ENCODE measurements at regions not wholly inside any gene's neighbourhood (a gene's known extent, or its start where the extent isn't known, plus 50 kb on each side); places are given as distances from the start of the nearest gene placed in this dataset.

- Histone ChIP-seq H3K27me3 (ENCODE audit: control insufficient read depth in 1 of 2, insufficient read depth in 1 of 2, low read length in 2 of 2) (no peaks in the 10 kb centered on the region), H3K9ac (ENCODE audit: low read length) (no peak overlapping the region), H3K14ac (ENCODE audit: low read length in 2 of 2) (no peak overlapping the region), H2BK5ac (ENCODE audit: low read depth, low read length, poor library complexity, severe bottlenecking) (no peak overlapping the region), H3K9me3 (ENCODE audit: control insufficient read depth, low read length) (no peaks in the 10 kb centered on the region), H3K27ac (ENCODE audit: low read length, poor library complexity, severe bottlenecking) (no peak overlapping the region), H2BK120ac (ENCODE audit: low read depth, low read length) (no peak overlapping the region), H4K91ac (ENCODE audit: low read length) (no peak overlapping the region), H3K4me1 (ENCODE audit: control insufficient read depth, insufficient read depth, low read depth, low read length) (no peaks in the 10 kb centered on the region), H2BK15ac (ENCODE audit: low read depth, poor library complexity, severe bottlenecking) (no peak overlapping the region), H4K8ac (ENCODE audit: low read length) (no peak overlapping the region), H3K4me3 (ENCODE audit: insufficient read depth in 1 of 2, low read depth in 1 of 2, low read length in 2 of 2) (no peak overlapping the region), H2AFZ (ENCODE audit: low read depth, low read length) (no peak overlapping the region), H3K4me2 (ENCODE audit: low read length, poor library complexity, severe bottlenecking) (no peak overlapping the region), H3K23ac (ENCODE audit: low read length in 2 of 2) (no peak overlapping the region), H2AK5ac (ENCODE audit: low read length, severe bottlenecking) (no peak overlapping the region), H3K18ac (ENCODE audit: low read depth in 1 of 2, low read length in 2 of 2) (no peak overlapping the region), H3K36me3 (ENCODE audit: control insufficient read depth in 1 of 2, insufficient read depth in 2 of 2, low read depth in 1 of 2, low read length in 2 of 2) (no peaks in the 10 kb centered on the region), H3K4ac (ENCODE audit: low read depth in 1 of 2, low read length in 2 of 2) (no peak overlapping the region), H3K79me1 (replicated peaks; ENCODE audit: low read length, poor library complexity, severe bottlenecking) (no peaks in the 10 kb centered on the region), H2BK12ac (ENCODE audit: low read length in 2 of 2) (no peak overlapping the region)
- DNase-seq, result no peak
- WGBS, result 65% methylated on average over 3 of the region's 3 CpGs
These were observed 611.7 kb downstream of the NUF2 start for GRCh38 chr1:163933437-163933836.

- Histone ChIP-seq H3K36me3 (ENCODE audit: control insufficient read depth in 1 of 2, insufficient read depth in 2 of 2, low read depth in 1 of 2, low read length in 2 of 2) (no peaks in the 10 kb centered on the region), H2BK12ac (ENCODE audit: low read length in 2 of 2) (no peak overlapping the region), H4K91ac (ENCODE audit: low read length) (no peak overlapping the region), H4K8ac (ENCODE audit: low read length) (no peak overlapping the region), H3K27me3 (ENCODE audit: control insufficient read depth in 1 of 2, insufficient read depth in 1 of 2, low read length in 2 of 2) (no peaks in the 10 kb centered on the region), H3K4me3 (ENCODE audit: insufficient read depth in 1 of 2, low read depth in 1 of 2, low read length in 2 of 2) (no peak overlapping the region), H2BK15ac (ENCODE audit: low read depth, poor library complexity, severe bottlenecking) (no peak overlapping the region), H3K4me1 (ENCODE audit: control insufficient read depth, insufficient read depth, low read depth, low read length) (no peaks in the 10 kb centered on the region), H3K79me1 (replicated peaks; ENCODE audit: low read length, poor library complexity, severe bottlenecking) (no peaks in the 10 kb centered on the region), H2BK120ac (ENCODE audit: low read depth, low read length) (no peak overlapping the region), H3K4me2 (ENCODE audit: low read length, poor library complexity, severe bottlenecking) (no peak overlapping the region), H3K18ac (ENCODE audit: low read depth in 1 of 2, low read length in 2 of 2) (no peak overlapping the region), H2AK5ac (ENCODE audit: low read length, severe bottlenecking) (no peak overlapping the region), H3K9ac (ENCODE audit: low read length) (no peak overlapping the region), H3K23ac (ENCODE audit: low read length in 2 of 2) (no peak overlapping the region), H3K27ac (ENCODE audit: low read length, poor library complexity, severe bottlenecking) (no peak overlapping the region), H3K9me3 (ENCODE audit: control insufficient read depth, low read length) (no peaks in the 10 kb centered on the region), H2AFZ (ENCODE audit: low read depth, low read length) (no peak overlapping the region), H3K14ac (ENCODE audit: low read length in 2 of 2) (no peak overlapping the region), H2BK5ac (ENCODE audit: low read depth, low read length, poor library complexity, severe bottlenecking) (no peak overlapping the region), H3K4ac (ENCODE audit: low read depth in 1 of 2, low read length in 2 of 2) (no peak overlapping the region)
- 63% methylated on average over 3 of the region's 3 CpGs for WGBS
- no peak for DNase-seq
These were observed 614.1 kb downstream of the NUF2 start for GRCh38 chr1:163935738-163936374.

GRCh38 chr1:163959622-163960021 lies 599.4 kb upstream of the PBX1 start:
- H2AK5ac ChIP-seq (ENCODE audit: low read length, severe bottlenecking), result no peak overlapping the region
- H3K4ac ChIP-seq (ENCODE audit: low read depth in 1 of 2, low read length in 2 of 2), result no peak overlapping the region
- H3K27ac ChIP-seq (ENCODE audit: low read length, poor library complexity, severe bottlenecking), result no peak overlapping the region
- H2BK15ac ChIP-seq (ENCODE audit: low read depth, poor library complexity, severe bottlenecking), result no peak overlapping the region
- no peak overlapping the region for H3K14ac ChIP-seq (ENCODE audit: low read length in 2 of 2)
- H2BK120ac ChIP-seq (ENCODE audit: low read depth, low read length), result no peak overlapping the region
- peaks cover 46% of the 10 kb centered on the region for H3K9me3 ChIP-seq (ENCODE audit: control insufficient read depth, low read length)
- no peak overlapping the region for H4K8ac ChIP-seq (ENCODE audit: low read length)
- no peaks in the 10 kb centered on the region for H3K36me3 ChIP-seq (ENCODE audit: control insufficient read depth in 1 of 2, insufficient read depth in 2 of 2, low read depth in 1 of 2, low read length in 2 of 2)
- H3K23ac ChIP-seq (ENCODE audit: low read length in 2 of 2), result no peak overlapping the region
- no peaks in the 10 kb centered on the region for H3K79me1 ChIP-seq (replicated peaks; ENCODE audit: low read length, poor library complexity, severe bottlenecking)
- no peak overlapping the region for H3K18ac ChIP-seq (ENCODE audit: low read depth in 1 of 2, low read length in 2 of 2)
- H2AFZ ChIP-seq (ENCODE audit: low read depth, low read length), result no peak overlapping the region
- H2BK5ac ChIP-seq (ENCODE audit: low read depth, low read length, poor library complexity, severe bottlenecking), result no peak overlapping the region
- H3K4me3 ChIP-seq (ENCODE audit: insufficient read depth in 1 of 2, low read depth in 1 of 2, low read length in 2 of 2), result no peak overlapping the region
- H3K9ac ChIP-seq (ENCODE audit: low read length), result no peak overlapping the region
- H2BK12ac ChIP-seq (ENCODE audit: low read length in 2 of 2), result no peak overlapping the region
- H4K91ac ChIP-seq (ENCODE audit: low read length), result no peak overlapping the region
- H3K27me3 ChIP-seq (ENCODE audit: control insufficient read depth in 1 of 2, insufficient read depth in 1 of 2, low read length in 2 of 2), result no peaks in the 10 kb centered on the region
- H3K4me2 ChIP-seq (ENCODE audit: low read length, poor library complexity, severe bottlenecking), result no peak overlapping the region
- no CpG with 5 or more reads among the region's 1 CpG for WGBS
- H3K4me1 ChIP-seq (ENCODE audit: control insufficient read depth, insufficient read depth, low read depth, low read length), result no peaks in the 10 kb centered on the region
- DNase-seq, result no peak

GRCh38 chr1:163970151-163970550 lies 588.8 kb upstream of the PBX1 start:
- no peak overlapping the region for H3K9ac ChIP-seq (ENCODE audit: low read length)
- H3K4me1 ChIP-seq (ENCODE audit: control insufficient read depth, insufficient read depth, low read depth, low read length), result no peaks in the 10 kb centered on the region
- no peak overlapping the region for H2AFZ ChIP-seq (ENCODE audit: low read depth, low read length)
- no peak overlapping the region for H2BK5ac ChIP-seq (ENCODE audit: low read depth, low read length, poor library complexity, severe bottlenecking)
- no peak overlapping the region for H4K91ac ChIP-seq (ENCODE audit: low read length)
- no peak overlapping the region for H2BK120ac ChIP-seq (ENCODE audit: low read depth, low read length)
- no peak overlapping the region for H3K4me3 ChIP-seq (ENCODE audit: insufficient read depth in 1 of 2, low read depth in 1 of 2, low read length in 2 of 2)
- no peak overlapping the region for H3K14ac ChIP-seq (ENCODE audit: low read length in 2 of 2)
- H3K23ac ChIP-seq (ENCODE audit: low read length in 2 of 2), result no peak overlapping the region
- no peaks in the 10 kb centered on the region for H3K79me1 ChIP-seq (replicated peaks; ENCODE audit: low read length, poor library complexity, severe bottlenecking)
- WGBS, result no CpG with 5 or more reads among the region's 2 CpGs
- no peak overlapping the region for H3K18ac ChIP-seq (ENCODE audit: low read depth in 1 of 2, low read length in 2 of 2)
- no peak overlapping the region for H3K4ac ChIP-seq (ENCODE audit: low read depth in 1 of 2, low read length in 2 of 2)
- H3K27me3 ChIP-seq (ENCODE audit: control insufficient read depth in 1 of 2, insufficient read depth in 1 of 2, low read length in 2 of 2), result no peaks in the 10 kb centered on the region
- no peak overlapping the region for H4K8ac ChIP-seq (ENCODE audit: low read length)
- no peak overlapping the region for H3K27ac ChIP-seq (ENCODE audit: low read length, poor library complexity, severe bottlenecking)
- peaks cover 21% of the 10 kb centered on the region for H3K9me3 ChIP-seq (ENCODE audit: control insufficient read depth, low read length)
- DNase-seq, result no peak
- H3K4me2 ChIP-seq (ENCODE audit: low read length, poor library complexity, severe bottlenecking), result no peak overlapping the region
- H3K36me3 ChIP-seq (ENCODE audit: control insufficient read depth in 1 of 2, insufficient read depth in 2 of 2, low read depth in 1 of 2, low read length in 2 of 2), result no peaks in the 10 kb centered on the region
- H2BK15ac ChIP-seq (ENCODE audit: low read depth, poor library complexity, severe bottlenecking), result no peak overlapping the region
- no peak overlapping the region for H2AK5ac ChIP-seq (ENCODE audit: low read length, severe bottlenecking)
- no peak overlapping the region for H2BK12ac ChIP-seq (ENCODE audit: low read length in 2 of 2)

All from mesenchymal stem cell (in vitro differentiated cells and primary cell).